Fibroblast of lung (primary cell): ENCODE measurements at regions not wholly inside any gene's neighbourhood (a gene's known extent, or its start where the extent isn't known, plus 50 kb on each side); places are given as distances from the start of the nearest gene placed in this dataset.

ENCODE experiments used
- EZH2 ChIP-seq: IDR thresholded peaks from 2 replicates; pipeline ENCODE4 v1.5.1; 2012; ENCODE audit warnings: low read length, control low read depth, mild to moderate bottlenecking; ENCODE audit errors: missing control alignments
- TF ChIP-seq, protein P1 (sequence below), 2 donors: IDR thresholded peaks in 1 of 2; conservative IDR thresholded peaks in 1 of 2; 1 replicate in 1 of 2; 2 replicates in 1 of 2; pipeline ENCODE4 v1.5.1; 2011 to 2012; ENCODE audit warnings: low read length in 2 of 2, control low read depth in 1 of 2, inconsistent platforms in 1 of 2, low read depth in 1 of 2, mild to moderate bottlenecking in 1 of 2

DNA sequence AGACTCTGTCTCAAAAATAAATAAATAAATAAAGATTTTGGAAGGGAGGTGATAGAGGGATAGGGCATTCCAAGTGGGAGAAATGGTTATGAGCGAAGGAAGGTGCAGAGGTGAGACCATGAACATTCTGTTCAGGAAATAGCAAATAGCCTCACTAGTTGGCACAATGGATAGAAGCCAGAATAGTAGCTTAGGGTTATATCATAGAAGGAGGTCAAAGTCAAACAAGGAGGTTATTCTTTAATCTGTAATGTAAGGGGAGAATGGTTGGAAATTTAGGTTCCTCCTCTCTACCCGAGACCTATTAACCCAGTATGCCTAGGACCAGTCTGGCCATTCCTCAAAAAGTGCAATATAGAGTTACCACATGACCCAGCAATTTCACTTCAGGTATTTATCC, 275.8 kb downstream of the MN1 start:
- no peak for TF ChIP-seq EZH2
- TF ChIP-seq, protein P1, sequence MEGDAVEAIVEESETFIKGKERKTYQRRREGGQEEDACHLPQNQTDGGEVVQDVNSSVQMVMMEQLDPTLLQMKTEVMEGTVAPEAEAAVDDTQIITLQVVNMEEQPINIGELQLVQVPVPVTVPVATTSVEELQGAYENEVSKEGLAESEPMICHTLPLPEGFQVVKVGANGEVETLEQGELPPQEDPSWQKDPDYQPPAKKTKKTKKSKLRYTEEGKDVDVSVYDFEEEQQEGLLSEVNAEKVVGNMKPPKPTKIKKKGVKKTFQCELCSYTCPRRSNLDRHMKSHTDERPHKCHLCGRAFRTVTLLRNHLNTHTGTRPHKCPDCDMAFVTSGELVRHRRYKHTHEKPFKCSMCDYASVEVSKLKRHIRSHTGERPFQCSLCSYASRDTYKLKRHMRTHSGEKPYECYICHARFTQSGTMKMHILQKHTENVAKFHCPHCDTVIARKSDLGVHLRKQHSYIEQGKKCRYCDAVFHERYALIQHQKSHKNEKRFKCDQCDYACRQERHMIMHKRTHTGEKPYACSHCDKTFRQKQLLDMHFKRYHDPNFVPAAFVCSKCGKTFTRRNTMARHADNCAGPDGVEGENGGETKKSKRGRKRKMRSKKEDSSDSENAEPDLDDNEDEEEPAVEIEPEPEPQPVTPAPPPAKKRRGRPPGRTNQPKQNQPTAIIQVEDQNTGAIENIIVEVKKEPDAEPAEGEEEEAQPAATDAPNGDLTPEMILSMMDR (conservative IDR thresholded peaks at IDR 0.05 in 1 of 2, IDR thresholded peaks at IDR 0.05 in 1 of 2; ENCODE audit: low read depth in 1 of 2, low read length in 2 of 2), result no peak
